GM18519 (cell line): ENCODE measurements at regions not wholly inside any gene's neighbourhood (a gene's known extent, or its start where the extent isn't known, plus 50 kb on each side); places are given as distances from the start of the nearest gene placed in this dataset.

Experiments used
- ATAC-seq: cut with Tn5 transposase; IDR thresholded peaks from one replicate; pipeline ENCODE4 v1.9.1; 2021; ENCODE audit warnings: mild to moderate bottlenecking, moderate library complexity; ENCODE audit not compliant: unreplicated experiment, low FRiP score

- ATAC-seq = peak; percentile 76
Measured at GRCh38 chr18:11553098-11553940, 56.1 kb upstream of the SLC35G4 start.

GRCh38 chr18:11548916-11549551 is 60.4 kb upstream of the SLC35G4 start:
- ATAC-seq = no peak

- no peak for ATAC-seq
Measured at GRCh38 chr18:11548396-11548795, 61.0 kb upstream of the SLC35G4 start.

DNA sequence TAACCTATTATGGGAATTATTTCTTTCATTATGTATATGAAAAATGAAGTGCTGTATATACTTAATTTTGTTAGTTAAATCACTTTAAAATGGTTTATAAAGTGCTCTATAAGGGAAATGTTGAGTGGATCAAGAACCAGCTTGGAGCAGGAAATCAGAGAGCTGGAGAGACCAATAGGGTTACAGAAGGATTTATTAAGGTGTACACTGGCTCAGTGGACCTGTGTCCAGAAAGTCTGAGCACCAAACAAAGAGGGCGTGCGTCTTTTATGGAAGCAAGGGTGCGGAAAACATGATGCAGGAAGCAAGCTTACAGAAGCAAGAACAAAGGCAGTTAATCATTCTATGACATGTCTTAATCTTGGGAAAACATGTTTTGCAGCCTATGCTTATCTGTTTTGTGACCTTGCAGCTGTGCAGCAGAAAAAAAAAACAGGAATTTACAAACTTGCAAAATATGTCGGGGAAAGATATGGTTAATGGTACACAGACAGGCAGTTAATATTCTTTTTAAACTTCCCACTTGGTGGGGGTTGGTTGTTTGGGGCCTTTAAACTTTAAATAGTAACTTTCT is 65.2 kb upstream of the SLC35G4 start:
- ATAC-seq = no peak

GRCh38 chr18:11541179-11541578 is 68.2 kb upstream of the SLC35G4 start:
- ATAC-seq = no peak

- ATAC-seq = no peak
Measured at GRCh38 chr18:11533942-11534496, 75.4 kb upstream of the SLC35G4 start.

DNA sequence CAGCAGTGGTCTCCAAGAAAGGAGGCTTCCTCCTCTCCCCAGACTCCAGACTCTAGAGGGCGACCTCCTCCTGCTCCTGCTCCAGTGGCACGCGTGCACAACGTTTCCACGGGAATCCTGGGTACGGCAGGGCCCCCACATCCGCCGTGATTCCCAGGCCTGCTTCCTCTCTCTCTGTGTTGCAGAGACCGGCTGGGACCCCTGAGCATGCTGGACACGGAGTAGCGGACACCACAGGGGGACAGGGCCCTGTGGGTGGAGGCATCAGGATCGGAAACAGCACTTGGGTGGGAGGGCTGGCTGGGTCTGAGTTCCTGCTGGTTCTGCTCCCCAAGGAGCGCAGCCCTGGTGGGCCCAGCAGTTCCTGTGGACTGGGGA is 75.9 kb upstream of the SLC35G4 start:
- no peak for ATAC-seq

DNA sequence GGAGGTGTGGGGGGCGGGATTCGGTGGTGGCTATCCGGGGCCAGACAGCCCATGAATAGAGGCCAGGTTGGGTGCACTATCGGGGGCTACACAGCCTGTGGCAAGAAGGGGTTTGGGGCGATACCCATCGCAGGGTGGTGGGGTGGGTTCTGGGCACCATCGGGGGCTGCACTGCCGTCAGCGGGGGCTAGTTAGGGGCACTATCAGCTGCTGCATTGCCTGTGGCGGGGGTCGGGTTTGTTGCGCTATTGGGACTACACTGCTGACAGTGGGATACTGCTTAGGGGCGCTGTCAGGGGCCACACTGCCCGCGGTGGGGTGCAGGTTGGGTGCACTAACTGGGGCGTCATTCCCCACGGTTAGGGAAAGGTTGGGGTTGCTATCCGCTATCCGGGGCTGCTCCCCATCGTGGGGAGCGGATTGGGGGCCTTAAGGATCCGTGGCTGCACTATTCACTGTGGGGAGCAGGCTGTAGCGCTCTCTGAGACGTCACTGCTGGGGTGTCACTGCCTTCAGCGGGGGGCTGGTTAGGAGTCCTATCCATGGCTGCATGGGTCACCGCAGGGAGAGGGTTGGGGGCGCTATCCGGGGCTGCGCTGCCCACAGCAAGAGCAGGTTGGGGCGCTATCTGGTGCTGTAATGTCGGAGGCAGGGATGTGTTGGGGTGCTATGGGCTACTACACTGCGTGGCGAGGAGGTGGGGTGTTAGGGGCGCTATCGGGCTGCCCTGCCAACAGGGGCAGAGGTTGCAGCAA is 76.5 kb upstream of the SLC35G4 start:
- ATAC-seq = no peak

- ATAC-seq = no peak
Measured at GRCh38 chr18:11529081-11529480, 80.3 kb upstream of the SLC35G4 start.

GRCh38 chr18:11526675-11527074 is 82.7 kb upstream of the SLC35G4 start:
- ATAC-seq = no peak

DNA sequence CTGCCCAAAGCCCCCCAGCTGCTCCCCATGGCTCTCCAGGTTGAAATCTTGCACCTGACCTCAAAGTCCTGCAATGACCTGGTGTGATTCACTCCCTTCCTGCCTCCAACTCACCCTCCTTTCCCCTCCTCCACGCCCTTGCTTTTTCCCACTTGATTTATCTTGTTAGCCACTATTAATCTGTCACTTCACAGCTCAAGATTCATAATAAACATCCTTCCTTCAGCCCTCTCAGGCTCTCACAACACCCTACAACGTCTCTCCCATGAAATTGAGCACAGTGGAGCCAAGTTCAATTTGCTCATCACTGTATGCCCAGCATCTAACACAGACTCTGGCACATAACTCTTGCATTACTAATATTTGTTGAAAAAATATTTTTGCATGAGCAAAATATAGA is 85.6 kb upstream of the SLC35G4 start:
- ATAC-seq = no peak

DNA sequence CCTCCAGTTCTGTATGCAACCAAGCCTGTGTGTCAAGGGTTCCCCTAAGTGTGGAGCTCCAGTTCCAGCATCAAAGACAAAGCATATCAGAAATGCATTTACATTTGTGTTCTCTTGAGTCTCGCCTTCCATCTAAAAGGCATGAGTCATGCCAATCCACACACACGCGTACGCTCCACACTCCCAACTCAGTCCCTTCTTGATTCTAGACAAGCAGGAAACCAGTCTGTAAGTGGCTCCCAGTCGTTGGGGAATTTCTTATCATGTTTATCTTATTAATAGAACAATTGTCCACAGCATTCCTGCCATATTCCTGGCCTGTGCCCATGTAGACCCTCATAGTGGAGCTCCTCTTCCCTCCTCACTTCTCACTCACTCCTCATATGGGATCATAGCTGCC is 86.4 kb upstream of the SLC35G4 start:
- no peak for ATAC-seq

DNA sequence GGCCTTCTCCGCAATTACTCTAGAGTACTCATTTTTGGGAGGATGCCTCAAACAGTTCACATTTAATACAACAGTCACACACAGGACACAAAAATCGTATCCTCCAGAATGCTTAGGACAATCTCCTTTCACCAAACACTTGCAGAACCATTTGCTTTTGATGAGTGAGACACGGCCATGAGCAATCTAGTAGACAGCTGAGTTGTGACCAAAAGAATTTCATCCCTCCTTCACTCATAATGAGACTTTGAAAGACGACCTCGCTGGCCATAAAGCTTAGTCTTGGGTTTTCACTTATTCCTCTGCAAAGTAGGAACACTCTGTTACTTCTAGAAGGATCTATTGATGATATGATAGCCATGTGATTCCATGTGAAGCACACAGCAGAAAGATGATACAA is 87.5 kb upstream of the SLC35G4 start:
- no peak for ATAC-seq

DNA sequence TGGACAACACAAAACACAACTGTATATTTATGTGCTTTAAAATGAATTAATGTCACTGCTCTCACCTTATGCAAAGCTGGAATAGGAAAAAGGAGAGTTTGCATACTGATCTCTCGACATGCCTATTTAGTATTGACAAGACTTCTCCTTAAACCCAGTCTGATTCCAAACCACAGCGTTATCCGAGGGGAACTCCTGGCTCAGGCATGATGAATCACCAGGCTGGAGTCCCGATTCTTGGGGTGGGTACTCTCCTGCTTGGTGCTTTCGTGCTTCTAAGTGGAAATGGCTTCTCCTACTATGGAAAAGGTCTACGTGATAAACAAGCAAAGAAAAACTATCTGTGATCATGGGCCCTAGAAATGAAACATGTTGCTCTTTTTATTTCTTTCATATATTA is 88.9 kb upstream of the SLC35G4 start:
- ATAC-seq = no peak

- no peak for ATAC-seq
Measured at GRCh38 chr18:11518788-11519685, 90.4 kb upstream of the SLC35G4 start.

DNA sequence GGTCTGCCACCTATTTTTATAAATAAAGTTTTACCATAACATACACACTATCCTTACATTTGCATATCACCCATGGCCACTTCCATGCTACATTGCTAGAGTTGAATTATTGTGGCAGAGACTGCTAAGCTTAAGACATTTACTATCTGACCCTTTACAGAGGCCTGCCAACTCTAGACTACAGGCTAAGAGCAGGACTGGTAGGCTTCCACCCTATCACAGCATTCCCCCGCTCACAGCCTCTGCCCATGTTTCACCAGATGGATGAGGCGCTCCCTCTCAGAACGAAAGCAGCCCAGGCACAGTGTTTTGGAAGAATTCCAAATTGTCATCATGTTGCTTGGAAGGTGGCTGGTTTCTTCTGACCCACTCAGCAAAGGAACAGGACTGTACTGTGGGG is 91.7 kb upstream of the SLC35G4 start:
- ATAC-seq = no peak

DNA sequence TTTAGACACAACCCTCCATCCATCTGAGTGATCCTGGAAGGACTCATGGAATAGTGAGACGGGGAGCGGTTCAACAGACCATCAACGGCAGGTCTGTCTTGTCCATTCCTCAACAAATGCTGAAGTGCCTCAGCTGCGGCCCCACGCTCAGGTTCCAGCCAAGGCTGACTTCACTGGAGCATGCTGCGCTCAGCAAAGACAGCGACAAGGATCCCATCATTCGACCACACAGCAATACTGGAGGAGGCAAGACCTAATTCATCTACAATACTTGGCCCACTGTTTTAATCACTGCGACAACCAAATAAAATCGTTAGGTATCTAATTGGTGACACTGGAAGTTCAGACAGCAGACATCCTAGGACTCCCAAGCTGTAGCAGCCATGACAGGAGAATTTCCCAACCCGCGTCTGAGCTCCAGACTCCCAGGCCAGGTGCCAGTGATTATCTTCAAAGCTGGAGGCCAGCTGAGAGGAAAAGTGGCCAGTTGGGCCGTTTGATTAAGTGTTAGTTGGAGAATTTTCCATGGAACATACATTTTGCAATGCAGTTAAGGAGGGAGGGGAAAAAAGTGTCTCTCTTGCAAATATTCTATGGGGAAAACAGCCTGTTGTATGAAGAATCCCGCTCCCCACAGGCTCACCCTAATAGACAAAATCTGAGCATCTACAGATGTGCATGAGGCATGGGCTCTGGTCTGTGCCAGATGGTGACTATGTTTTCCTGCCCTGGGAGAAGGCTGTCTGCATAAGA is 92.5 kb upstream of the SLC35G4 start:
- no peak for ATAC-seq

DNA sequence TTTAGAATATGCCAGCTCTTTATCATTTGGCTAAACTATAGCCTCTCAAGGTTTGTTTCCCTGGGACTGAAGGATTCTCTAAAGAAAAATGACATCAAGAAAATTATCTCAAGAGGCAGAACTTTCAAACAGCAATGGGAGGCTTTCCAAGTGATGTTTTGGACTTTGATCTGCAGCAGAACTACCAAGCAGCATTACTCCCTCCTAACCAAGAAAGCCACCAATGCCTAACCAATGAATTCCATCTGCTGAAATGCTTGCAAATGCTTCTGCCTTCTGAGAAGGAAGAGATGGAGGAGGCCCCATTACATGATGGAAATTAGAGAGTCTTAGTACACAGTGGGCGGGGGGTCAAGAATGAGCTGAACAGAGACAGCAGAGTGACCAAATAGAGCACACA is 95.1 kb upstream of the SLC35G4 start:
- ATAC-seq = no peak
